Trophoblast cell (in vitro differentiated cells and primary cell): ENCODE measurements at regions not wholly inside any gene's neighbourhood (a gene's known extent, or its start where the extent isn't known, plus 50 kb on each side); places are given as distances from the start of the nearest gene placed in this dataset.

Source experiments
- DNase-seq, 2 donors: peaks; one replicate each; pipeline ENCODE4 v3.0.0-alpha.2; 2016
- H2AFZ ChIP-seq: 2 replicates; pipeline ENCODE4 v1.6.1; 2013; ENCODE audit warnings: low read length, moderate library complexity, mild to moderate bottlenecking; ENCODE audit not compliant: insufficient read depth, poor library complexity
- H2AK5ac ChIP-seq: 2 replicates; pipeline ENCODE4 v1.6.1; 2013; ENCODE audit warnings: mild to moderate bottlenecking, low read length
- H2BK120ac ChIP-seq: 2 replicates; pipeline ENCODE4 v1.6.1; 2013; ENCODE audit warnings: low read length, mild to moderate bottlenecking, moderate library complexity; ENCODE audit not compliant: insufficient read depth, poor library complexity
- H2BK12ac ChIP-seq: 2 replicates; pipeline ENCODE4 v1.6.1; 2013; ENCODE audit warnings: mild to moderate bottlenecking, low read length, moderate library complexity
- H2BK5ac ChIP-seq: 2 replicates; pipeline ENCODE4 v1.6.1; 2013; ENCODE audit warnings: low read length, low read depth, moderate library complexity, mild to moderate bottlenecking; ENCODE audit not compliant: poor library complexity
- H3K14ac ChIP-seq: 2 replicates; pipeline ENCODE4 v1.6.1; 2013; ENCODE audit warnings: mild to moderate bottlenecking, low read length
- H3K18ac ChIP-seq: 2 replicates; pipeline ENCODE4 v1.6.1; 2013; ENCODE audit warnings: mild to moderate bottlenecking, low read length
- H3K23ac ChIP-seq: 2 replicates; pipeline ENCODE4 v1.6.1; 2013; ENCODE audit warnings: low read length
- H3K27ac ChIP-seq: 2 replicates; pipeline ENCODE4 v1.5.1; 2013; ENCODE audit warnings: low read depth, mild to moderate bottlenecking, inconsistent platforms, low read length, moderate library complexity
- H3K27me3 ChIP-seq: 2 replicates; pipeline ENCODE4 v1.6.1; 2013; ENCODE audit warnings: inconsistent platforms, mild to moderate bottlenecking, low read length, moderate library complexity; ENCODE audit not compliant: insufficient read depth
- H3K36me3 ChIP-seq, 2 experiments: 1 replicate in 1 of 2; 2 replicates in 1 of 2; pipeline ENCODE4 v1.6.1; 2013; ENCODE audit warnings: low read length in 2 of 2, mild to moderate bottlenecking in 2 of 2, moderate library complexity in 1 of 2; ENCODE audit not compliant: insufficient read depth in 2 of 2, control insufficient read depth in 1 of 2
- H3K4ac ChIP-seq: 2 replicates; pipeline ENCODE4 v1.6.1; 2013; ENCODE audit warnings: low read depth, mild to moderate bottlenecking, low read length, moderate library complexity
- H3K4me1 ChIP-seq, 2 experiments: 1 replicate in 1 of 2; 2 replicates in 1 of 2; pipeline ENCODE4 v1.6.1; 2013; ENCODE audit warnings: low read length in 2 of 2, mild to moderate bottlenecking in 2 of 2, moderate library complexity in 1 of 2; ENCODE audit not compliant: insufficient read depth in 2 of 2, control insufficient read depth in 1 of 2
- H3K4me2 ChIP-seq: 2 replicates; pipeline ENCODE4 v1.6.1; 2013; ENCODE audit warnings: inconsistent platforms, mild to moderate bottlenecking, low read length, moderate library complexity
- H3K4me3 ChIP-seq: 2 replicates; pipeline ENCODE4 v1.5.1; 2013; ENCODE audit warnings: mild to moderate bottlenecking, low read depth, low read length, inconsistent platforms
- H3K79me1 ChIP-seq: one replicate; pipeline ENCODE4 v1.6.1; 2013; ENCODE audit warnings: low read length
- H3K79me2 ChIP-seq: 2 replicates; pipeline ENCODE4 v1.6.1; 2013; ENCODE audit warnings: low read length, mild to moderate bottlenecking; ENCODE audit not compliant: control insufficient read depth, insufficient read depth, poor library complexity
- H3K9ac ChIP-seq: 2 replicates; pipeline ENCODE4 v1.6.1; 2013; ENCODE audit warnings: mild to moderate bottlenecking, low read length
- H3K9me3 ChIP-seq: 2 replicates; pipeline ENCODE4 v1.6.1; 2013; ENCODE audit warnings: low read depth, mild to moderate bottlenecking, control low read depth, inconsistent platforms, low read length; ENCODE audit not compliant: insufficient read depth
- H4K12ac ChIP-seq: 2 replicates; pipeline ENCODE4 v1.6.1; 2013; ENCODE audit warnings: low read depth, mild to moderate bottlenecking, low read length, moderate library complexity
- H4K8ac ChIP-seq: 2 replicates; pipeline ENCODE4 v1.6.1; 2013; ENCODE audit warnings: low read depth, mild to moderate bottlenecking, low read length, moderate library complexity
- H4K91ac ChIP-seq: one replicate; pipeline ENCODE4 v1.6.1; 2013; ENCODE audit warnings: low read depth, mild to moderate bottlenecking, low read length, moderate library complexity
- WGBS: extraction: QIAGEN DNeasy Blood & Tissue Kit; methylation state at CpG from one replicate; pipeline ENCODE4 v1.1.7; 2013; ENCODE audit warnings: missing lambda C conversion rate; ENCODE audit not compliant: insufficient read length, insufficient coverage; ENCODE audit errors: extremely low coverage; 5-methylcytosine and 5-hydroxymethylcytosine counted together

DNA sequence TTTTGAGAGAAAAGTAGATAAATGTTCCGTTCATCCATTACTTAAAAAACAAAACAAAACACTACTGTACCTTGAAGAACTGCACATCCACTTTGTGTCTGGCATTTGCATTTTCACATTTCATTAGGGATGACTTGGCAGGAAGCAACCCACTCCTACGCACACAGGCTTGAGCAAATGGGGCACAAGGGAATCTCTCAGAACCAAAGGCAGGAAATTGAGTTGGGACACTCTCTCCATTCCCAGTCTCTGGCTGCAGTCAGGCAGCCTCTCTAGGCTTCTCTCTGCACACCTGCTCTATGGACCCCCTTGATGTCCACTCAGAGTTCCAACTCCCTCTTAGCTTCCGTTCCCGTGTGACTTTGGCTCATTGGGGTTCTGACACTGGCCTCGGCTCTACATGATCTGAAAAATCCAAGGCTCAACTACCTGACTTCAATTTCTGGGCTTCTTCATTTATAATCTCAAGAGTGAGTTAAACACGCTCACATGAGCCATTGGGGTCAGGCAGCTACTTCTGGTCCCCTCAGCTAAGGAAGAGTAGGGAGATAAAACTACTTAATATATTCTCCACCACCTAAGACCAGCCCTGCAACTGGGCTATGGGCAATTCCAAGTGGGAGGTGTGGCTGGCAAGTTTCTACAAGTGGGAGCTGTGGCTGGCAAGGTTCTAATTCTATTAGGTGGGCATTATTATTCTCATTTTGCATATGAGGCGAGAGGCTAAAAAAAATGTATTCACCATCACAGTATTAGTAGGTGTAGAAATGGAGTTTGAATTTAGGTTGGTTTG, 251.9 kb downstream of the SOD2 start:
- no peak overlapping the region for H3K4me2 ChIP-seq
- H2AFZ ChIP-seq = no peak overlapping the region
- no peak overlapping the region for H3K4ac ChIP-seq
- H3K27ac ChIP-seq = no peak overlapping the region
- DNase-seq = no peak
- no peak overlapping the region for H3K18ac ChIP-seq
- H3K4me3 ChIP-seq = no peak overlapping the region
- H4K8ac ChIP-seq = no peak overlapping the region
- H3K14ac ChIP-seq = no peak overlapping the region
- H2BK5ac ChIP-seq = no peak overlapping the region
- no CpG with 5 or more reads among the region's 7 CpGs for WGBS
- H2BK12ac ChIP-seq = no peak overlapping the region
- H3K27me3 ChIP-seq = no peaks in the 10 kb centered on the region
- no peak overlapping the region for H4K91ac ChIP-seq
- H3K23ac ChIP-seq = no peak overlapping the region
- H3K9me3 ChIP-seq = peaks cover 2% of the 10 kb centered on the region
- no peak overlapping the region for H4K12ac ChIP-seq
- no peaks in the 10 kb centered on the region for H3K4me1 ChIP-seq
- H3K79me2 ChIP-seq = no peaks in the 10 kb centered on the region
- H2BK120ac ChIP-seq = no peak overlapping the region
- no peak overlapping the region for H2AK5ac ChIP-seq
- no peaks in the 10 kb centered on the region for H3K36me3 ChIP-seq
- H3K79me1 ChIP-seq = no peaks in the 10 kb centered on the region
- no peak overlapping the region for H3K9ac ChIP-seq

DNA sequence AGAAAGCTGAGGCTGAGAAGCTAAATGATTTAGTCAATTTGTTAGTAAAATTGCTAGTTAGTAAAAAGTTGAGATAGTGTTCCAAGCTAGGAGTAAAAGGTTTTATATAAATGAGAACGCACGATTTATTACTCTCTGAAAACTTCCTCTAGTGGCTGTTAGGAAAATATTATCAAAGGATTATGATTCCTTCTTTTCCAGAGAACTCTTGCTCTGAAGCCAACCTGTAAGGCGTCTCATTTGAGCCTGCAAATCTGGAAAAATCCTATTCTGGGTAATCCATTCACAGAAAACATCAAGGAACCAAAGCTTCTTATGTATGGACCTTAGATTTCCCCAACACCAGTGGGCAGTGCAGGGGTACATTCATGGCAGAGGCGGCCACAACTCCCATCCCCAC, 252.7 kb downstream of the SOD2 start:
- Histone ChIP-seq H3K4ac (no peak overlapping the region), H3K27ac (no peak overlapping the region), H3K14ac (no peak overlapping the region), H3K9me3 (peaks cover 2% of the 10 kb centered on the region), H3K4me1 (no peaks in the 10 kb centered on the region), H3K79me1 (no peaks in the 10 kb centered on the region), H3K4me2 (no peak overlapping the region), H2AFZ (no peak overlapping the region), H3K36me3 (no peaks in the 10 kb centered on the region), H3K9ac (no peak overlapping the region), H3K4me3 (no peak overlapping the region), H2BK5ac (no peak overlapping the region), H3K27me3 (no peaks in the 10 kb centered on the region), H2AK5ac (no peak overlapping the region), H2BK120ac (no peak overlapping the region), H3K18ac (no peak overlapping the region), H4K8ac (no peak overlapping the region), H4K12ac (no peak overlapping the region), H3K23ac (no peak overlapping the region), H4K91ac (no peak overlapping the region), H3K79me2 (no peaks in the 10 kb centered on the region), H2BK12ac (no peak overlapping the region)
- no peak for DNase-seq
- WGBS = no CpG with 5 or more reads among the region's 4 CpGs

DNA sequence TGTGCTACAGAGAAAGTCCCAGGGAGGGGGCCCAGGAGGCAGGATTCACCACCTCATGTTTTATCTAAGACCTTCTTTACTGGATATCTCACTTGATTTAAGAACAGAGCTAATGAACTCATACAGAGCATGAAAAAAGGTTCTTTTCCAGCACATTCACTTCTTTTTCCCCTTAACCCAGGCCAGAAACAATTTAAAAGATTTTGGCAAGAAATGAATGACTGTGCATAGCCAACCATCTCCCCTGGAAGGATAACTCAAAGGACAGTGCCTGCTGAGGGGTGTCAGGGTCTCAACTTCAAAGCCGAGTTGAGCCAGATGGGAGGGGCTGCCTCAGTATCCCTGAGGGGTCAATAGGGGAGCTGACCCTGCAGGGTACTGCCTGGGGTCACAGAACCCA, 253.4 kb downstream of the SOD2 start:
- Histone ChIP-seq H3K18ac (no peak overlapping the region), H2BK12ac (no peak overlapping the region), H4K8ac (no peak overlapping the region), H2AK5ac (no peak overlapping the region), H2AFZ (no peak overlapping the region), H3K27ac (no peak overlapping the region), H3K4me2 (no peak overlapping the region), H3K4me1 (no peaks in the 10 kb centered on the region), H3K4ac (no peak overlapping the region), H3K9ac (no peak overlapping the region), H3K14ac (no peak overlapping the region), H3K36me3 (no peaks in the 10 kb centered on the region), H3K4me3 (no peak overlapping the region), H2BK120ac (no peak overlapping the region), H2BK5ac (no peak overlapping the region), H4K12ac (no peak overlapping the region), H3K79me2 (no peaks in the 10 kb centered on the region), H3K27me3 (no peaks in the 10 kb centered on the region), H3K23ac (no peak overlapping the region), H3K79me1 (no peaks in the 10 kb centered on the region), H3K9me3 (peaks cover 5% of the 10 kb centered on the region), H4K91ac (no peak overlapping the region)
- DNase-seq = no peak
- WGBS = no CpG with 5 or more reads among the region's 1 CpG

DNA sequence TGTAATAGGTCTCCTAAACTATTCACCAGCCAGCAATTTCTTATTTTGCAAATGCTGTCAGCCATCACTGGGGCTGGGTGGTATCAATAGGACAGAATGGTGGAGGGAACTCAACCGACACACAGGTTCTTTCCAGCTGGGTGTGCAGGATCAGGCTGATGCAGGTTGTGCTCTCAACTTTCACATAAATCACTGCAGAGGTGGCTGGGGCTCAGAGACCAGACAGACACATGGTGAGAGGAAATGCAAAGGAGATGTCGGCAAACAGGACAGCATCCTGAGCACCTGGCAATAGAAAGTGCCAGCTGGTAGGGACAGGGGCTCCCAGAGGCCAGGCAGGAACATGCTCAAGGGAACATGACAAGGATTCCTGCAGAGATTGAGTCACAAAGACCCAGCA, 254.9 kb downstream of the SOD2 start:
- Histone ChIP-seq H3K4me1 (no peaks in the 10 kb centered on the region), H2BK12ac (no peak overlapping the region), H3K4me2 (no peak overlapping the region), H3K4me3 (no peak overlapping the region), H3K9ac (no peak overlapping the region), H2BK5ac (no peak overlapping the region), H4K12ac (no peak overlapping the region), H3K23ac (no peak overlapping the region), H3K27me3 (no peaks in the 10 kb centered on the region), H2AK5ac (no peak overlapping the region), H3K14ac (no peak overlapping the region), H3K79me2 (no peaks in the 10 kb centered on the region), H4K8ac (no peak overlapping the region), H3K27ac (no peak overlapping the region), H3K36me3 (no peaks in the 10 kb centered on the region), H4K91ac (no peak overlapping the region), H2AFZ (no peak overlapping the region), H2BK120ac (no peak overlapping the region), H3K9me3 (peaks cover 5% of the 10 kb centered on the region), H3K18ac (no peak overlapping the region), H3K4ac (no peak overlapping the region), H3K79me1 (no peaks in the 10 kb centered on the region)
- DNase-seq = no peak
- WGBS = no CpG with 5 or more reads among the region's 2 CpGs
